Adrenal gland (tissue), 5 donors: ENCODE measurements at regions not wholly inside any gene's neighbourhood (a gene's known extent, or its start where the extent isn't known, plus 50 kb on each side); places are given as distances from the start of the nearest gene placed in this dataset.
"Not testable (repeated sequence)": the region's sequence is repeated elsewhere in the genome, so short reads cannot be mapped to it uniquely, and the experiment has no call there.

Source experiments
- POLR2A ChIP-seq, 2 donors: fragments of 450-650 bp; IDR thresholded peaks; one replicate each; pipeline ENCODE4 v1.6.1; 2017; ENCODE audit warnings: antibody characterized with exemption in 2 of 2, mild to moderate bottlenecking in 2 of 2, moderate library complexity in 1 of 2
- TF ChIP-seq, protein P1 (sequence below), 6 experiments: fragments of 450-650 bp in 4 of 6; fragments of 200-600 bp in 2 of 6; sonication (generic) in 1 of 6; IDR thresholded peaks; 1 replicate in 5 of 6; 2 replicates in 1 of 6; pipeline versions ENCODE4 v1.5.1 to v1.8.0; 2016 to 2021; ENCODE audit warnings: antibody characterized with exemption in 6 of 6, mild to moderate bottlenecking in 2 of 6, moderate library complexity in 1 of 6
- donor health status: DM: no; HTN: no; CAD: no.

DNA sequence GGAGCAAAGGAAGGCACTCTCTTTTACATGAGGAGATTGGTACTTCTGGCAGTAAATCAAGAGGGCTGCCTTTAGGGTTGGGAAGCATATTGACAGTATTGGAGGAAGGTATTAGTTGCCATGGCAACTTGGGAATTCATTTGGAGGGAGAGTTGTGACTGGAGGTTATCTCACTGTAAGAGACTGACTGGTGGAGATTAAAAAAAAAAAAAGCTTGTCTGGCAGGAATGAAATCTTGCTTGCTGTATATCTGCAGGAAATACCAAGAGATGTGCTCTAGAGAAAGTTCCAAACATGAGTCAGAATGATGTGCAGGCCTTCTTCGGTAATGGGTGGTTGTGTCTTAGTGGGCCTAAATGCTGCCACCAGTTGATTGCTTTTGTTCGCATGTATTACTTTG lies 59.1 kb downstream of the SRGAP2 start:
- TF ChIP-seq, protein P1, sequence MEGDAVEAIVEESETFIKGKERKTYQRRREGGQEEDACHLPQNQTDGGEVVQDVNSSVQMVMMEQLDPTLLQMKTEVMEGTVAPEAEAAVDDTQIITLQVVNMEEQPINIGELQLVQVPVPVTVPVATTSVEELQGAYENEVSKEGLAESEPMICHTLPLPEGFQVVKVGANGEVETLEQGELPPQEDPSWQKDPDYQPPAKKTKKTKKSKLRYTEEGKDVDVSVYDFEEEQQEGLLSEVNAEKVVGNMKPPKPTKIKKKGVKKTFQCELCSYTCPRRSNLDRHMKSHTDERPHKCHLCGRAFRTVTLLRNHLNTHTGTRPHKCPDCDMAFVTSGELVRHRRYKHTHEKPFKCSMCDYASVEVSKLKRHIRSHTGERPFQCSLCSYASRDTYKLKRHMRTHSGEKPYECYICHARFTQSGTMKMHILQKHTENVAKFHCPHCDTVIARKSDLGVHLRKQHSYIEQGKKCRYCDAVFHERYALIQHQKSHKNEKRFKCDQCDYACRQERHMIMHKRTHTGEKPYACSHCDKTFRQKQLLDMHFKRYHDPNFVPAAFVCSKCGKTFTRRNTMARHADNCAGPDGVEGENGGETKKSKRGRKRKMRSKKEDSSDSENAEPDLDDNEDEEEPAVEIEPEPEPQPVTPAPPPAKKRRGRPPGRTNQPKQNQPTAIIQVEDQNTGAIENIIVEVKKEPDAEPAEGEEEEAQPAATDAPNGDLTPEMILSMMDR (IDR thresholded peaks at IDR 0.05): not testable (repeated sequence)
- TF ChIP-seq POLR2A (IDR thresholded peaks at IDR 0.05): not testable (repeated sequence)
